B cell (primary cell): ENCODE measurements at regions not wholly inside any gene's neighbourhood (a gene's known extent, or its start where the extent isn't known, plus 50 kb on each side); places are given as distances from the start of the nearest gene placed in this dataset.

ENCODE experiments used
- ATAC-seq: fragments of 200-7000 bp; cut with Tn5 transposase; one replicate; pipeline ENCODE4 v1.10.0; 2021; ENCODE audit warnings: low read depth, mild to moderate bottlenecking, moderate number of reproducible peaks, moderate library complexity
- CTCF ChIA-PET: fragments of 350-600 bp; sonication (Branson Sonifier 250); formaldehyde crosslinking; loops from one replicate; lab custom pipeline; 2021; ENCODE audit warnings: antibody characterized with exemption, inconsistent platforms; lab: Charles Lee
- POLR2A ChIA-PET: fragments of 350-600 bp; sonication (Branson Sonifier 250); formaldehyde crosslinking; loops from one replicate; lab custom pipeline; 2021; ENCODE audit warnings: antibody characterized with exemption; lab: Charles Lee
- DNase-seq: peaks from one replicate; pipeline ENCODE4 v3.0.0; 2013
- H2AFZ ChIP-seq: 2 replicates; pipeline ENCODE4 v1.6.1; 2012; ENCODE audit warnings: mild to moderate bottlenecking, low read depth, low read length; ENCODE audit not compliant: insufficient read depth, poor library complexity, severe bottlenecking
- H3K27ac ChIP-seq, 2 donors: 1 replicate in 1 of 2; 2 replicates in 1 of 2; pipeline ENCODE4 v1.5.1; 2012 to 2013; ENCODE audit warnings: low read length in 2 of 2, mild to moderate bottlenecking in 2 of 2, moderate library complexity in 1 of 2
- H3K27me3 ChIP-seq, 4 experiments: fragments of 200-600 bp in 1 of 4; sonication (generic) in 1 of 4; replicated peaks in 1 of 4; 1 replicate in 2 of 4; 2 replicates in 2 of 4; pipeline versions ENCODE4 v1.6.1 to v1.7.0; 2013 to 2016; ENCODE audit warnings: low read length in 3 of 4, mild to moderate bottlenecking in 2 of 4, mixed read lengths in 1 of 4, moderate library complexity in 1 of 4; ENCODE audit not compliant: insufficient read depth in 4 of 4, control insufficient read depth in 3 of 4; ENCODE audit errors: control extremely low read depth in 1 of 4
- H3K36me3 ChIP-seq, 2 experiments: replicated peaks in 1 of 2; 1 replicate in 1 of 2; 2 replicates in 1 of 2; pipeline versions ENCODE4 v1.6.1 to v1.7.1; 2013; ENCODE audit warnings: low read length in 1 of 2; ENCODE audit not compliant: insufficient read depth in 2 of 2, control insufficient read depth in 1 of 2; ENCODE audit errors: control extremely low read depth in 1 of 2, extremely low read depth in 1 of 2
- H3K4me1 ChIP-seq, 2 donors: fragments of 200-600 bp in 1 of 2; sonication (generic) in 1 of 2; 1 replicate in 1 of 2; 2 replicates in 1 of 2; pipeline versions ENCODE4 v1.5.1 to v1.6.1; 2013 to 2017; ENCODE audit warnings: low read length in 2 of 2; ENCODE audit not compliant: control insufficient read depth in 2 of 2, insufficient read depth in 2 of 2
- H3K4me2 ChIP-seq: replicated peaks from 2 replicates; pipeline ENCODE3; 2012; ENCODE audit warnings: mild to moderate bottlenecking, low read depth, low read length; ENCODE audit not compliant: poor library complexity, severe bottlenecking
- H3K4me3 ChIP-seq, 5 experiments: fragments of 200-600 bp in 1 of 5; sonication (generic) in 1 of 5; 1 replicate in 3 of 5; 2 replicates in 2 of 5; pipeline versions ENCODE4 v1.5.1 to v1.7.0; 2011 to 2016; ENCODE audit warnings: low read length in 4 of 5, mild to moderate bottlenecking in 4 of 5, low read depth in 2 of 5, control low read depth in 1 of 5, moderate library complexity in 1 of 5; ENCODE audit not compliant: insufficient read depth in 1 of 5; ENCODE audit errors: control extremely low read depth in 1 of 5, extremely low read depth in 1 of 5
- H3K79me2 ChIP-seq: fragments of 200-600 bp; sonication (generic); one replicate; pipeline ENCODE4 v1.6.0; 2016; ENCODE audit warnings: low read length; ENCODE audit not compliant: control insufficient read depth, insufficient read depth
- H3K9ac ChIP-seq: fragments of 200-600 bp; sonication (generic); 2 replicates; pipeline ENCODE4 v1.6.1; 2017; ENCODE audit warnings: mild to moderate bottlenecking, low read length, moderate library complexity
- H3K9me3 ChIP-seq, 3 donors: one replicate each; pipeline versions ENCODE4 v1.6.1 to v1.7.1; 2013; ENCODE audit warnings: low read length in 2 of 3; ENCODE audit not compliant: control insufficient read depth in 2 of 3, insufficient read depth in 1 of 3; ENCODE audit errors: control extremely low read depth in 1 of 3
- H4K20me1 ChIP-seq: 2 replicates; pipeline ENCODE4 v1.6.0; 2012; ENCODE audit warnings: mild to moderate bottlenecking, low read length; ENCODE audit not compliant: insufficient read depth, control insufficient read depth, poor library complexity, severe bottlenecking
- H3K27ac Mint-ChIP-seq: one replicate; pipeline ENCODE4 v1.8.0; 2021; ENCODE audit warnings: mixed read lengths
- H3K27me3 Mint-ChIP-seq: one replicate; pipeline ENCODE4 v1.8.0; 2021; ENCODE audit warnings: mixed read lengths
- H3K4me1 Mint-ChIP-seq: one replicate; pipeline ENCODE4 v1.8.0; 2021; ENCODE audit warnings: mixed read lengths
- H3K4me3 Mint-ChIP-seq: one replicate; pipeline ENCODE4 v1.8.0; 2021; ENCODE audit warnings: mixed read lengths
- H3K9me3 Mint-ChIP-seq: one replicate; pipeline ENCODE4 v1.8.0; 2022; ENCODE audit warnings: mixed read lengths; ENCODE audit not compliant: insufficient read depth
- EZH2 ChIP-seq: IDR thresholded peaks from 2 replicates; pipeline ENCODE4 v1.6.1; 2012; ENCODE audit warnings: borderline replicate concordance, low read depth, mild to moderate bottlenecking, moderate library complexity, low read length; ENCODE audit not compliant: insufficient read depth, poor library complexity, severe bottlenecking
- WGBS: methylation state at CpG from one replicate; pipeline ENCODE4 v1.1.5; 2013; ENCODE audit warnings: missing lambda C conversion rate; ENCODE audit not compliant: insufficient coverage; 5-methylcytosine and 5-hydroxymethylcytosine counted together
- intact Hi-C: fragments of 100-400 bp; cut with micrococcal nuclease; formaldehyde crosslinking; loops from one replicate; pipeline ENCODE4 v1.10.0; 2022
- TF ChIP-seq, protein P1 (sequence below): fragments of 200-600 bp; IDR thresholded peaks from one replicate; pipeline ENCODE4 v1.8.0; 2022; ENCODE audit warnings: antibody characterized with exemption, mild to moderate bottlenecking

DNA sequence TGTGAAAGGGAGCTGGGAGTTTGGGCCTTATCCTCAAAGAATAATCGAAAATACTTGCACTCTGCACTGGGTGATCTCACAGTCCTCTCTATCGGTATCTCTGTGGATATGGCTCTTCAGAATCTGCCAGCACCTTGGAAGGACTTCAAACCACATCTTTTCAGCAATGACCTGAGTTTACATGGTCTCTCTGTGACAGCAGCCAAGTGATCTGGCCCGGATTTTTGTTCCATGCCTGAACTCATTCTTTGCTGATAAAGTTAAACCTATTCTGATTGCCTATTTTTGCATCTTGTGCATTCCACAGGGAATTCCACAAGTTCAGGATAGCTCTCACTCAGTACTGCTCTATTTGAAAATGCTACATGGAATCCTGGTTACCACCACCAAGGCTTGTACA, 98.9 kb downstream of the HDGFL1 start:
- no peaks in the 10 kb centered on the region for H3K9me3 ChIP-seq
- no peak overlapping the region for H3K9ac ChIP-seq
- Mint-ChIP-seq H3K4me3 (no peak overlapping the region), H3K27me3 (no peaks in the 10 kb centered on the region), H3K9me3 (no peaks in the 10 kb centered on the region), H3K27ac (no peak overlapping the region), H3K4me1 (peaks cover 1% of the 10 kb centered on the region)
- H3K4me3 ChIP-seq = no peak overlapping the region
- H3K4me2 ChIP-seq = no peak overlapping the region
- no peaks in the 10 kb centered on the region for H3K4me1 ChIP-seq
- TF ChIP-seq, protein P1, sequence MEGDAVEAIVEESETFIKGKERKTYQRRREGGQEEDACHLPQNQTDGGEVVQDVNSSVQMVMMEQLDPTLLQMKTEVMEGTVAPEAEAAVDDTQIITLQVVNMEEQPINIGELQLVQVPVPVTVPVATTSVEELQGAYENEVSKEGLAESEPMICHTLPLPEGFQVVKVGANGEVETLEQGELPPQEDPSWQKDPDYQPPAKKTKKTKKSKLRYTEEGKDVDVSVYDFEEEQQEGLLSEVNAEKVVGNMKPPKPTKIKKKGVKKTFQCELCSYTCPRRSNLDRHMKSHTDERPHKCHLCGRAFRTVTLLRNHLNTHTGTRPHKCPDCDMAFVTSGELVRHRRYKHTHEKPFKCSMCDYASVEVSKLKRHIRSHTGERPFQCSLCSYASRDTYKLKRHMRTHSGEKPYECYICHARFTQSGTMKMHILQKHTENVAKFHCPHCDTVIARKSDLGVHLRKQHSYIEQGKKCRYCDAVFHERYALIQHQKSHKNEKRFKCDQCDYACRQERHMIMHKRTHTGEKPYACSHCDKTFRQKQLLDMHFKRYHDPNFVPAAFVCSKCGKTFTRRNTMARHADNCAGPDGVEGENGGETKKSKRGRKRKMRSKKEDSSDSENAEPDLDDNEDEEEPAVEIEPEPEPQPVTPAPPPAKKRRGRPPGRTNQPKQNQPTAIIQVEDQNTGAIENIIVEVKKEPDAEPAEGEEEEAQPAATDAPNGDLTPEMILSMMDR = no peak
- no peak for TF ChIP-seq EZH2
- DNase-seq (no peak), ATAC-seq (no peak)
- no peaks in the 10 kb centered on the region for H4K20me1 ChIP-seq
- no peaks in the 10 kb centered on the region for H3K36me3 ChIP-seq
- intact Hi-C loops = no loop called here
- 91% methylated on average over 3 of the region's 3 CpGs for WGBS
- POLR2A ChIA-PET = no interaction called here
- H3K79me2 ChIP-seq = no peaks in the 10 kb centered on the region
- CTCF ChIA-PET = no interaction called here
- no peaks in the 10 kb centered on the region for H3K27me3 ChIP-seq
- no peak overlapping the region for H2AFZ ChIP-seq
- no peak overlapping the region for H3K27ac ChIP-seq

DNA sequence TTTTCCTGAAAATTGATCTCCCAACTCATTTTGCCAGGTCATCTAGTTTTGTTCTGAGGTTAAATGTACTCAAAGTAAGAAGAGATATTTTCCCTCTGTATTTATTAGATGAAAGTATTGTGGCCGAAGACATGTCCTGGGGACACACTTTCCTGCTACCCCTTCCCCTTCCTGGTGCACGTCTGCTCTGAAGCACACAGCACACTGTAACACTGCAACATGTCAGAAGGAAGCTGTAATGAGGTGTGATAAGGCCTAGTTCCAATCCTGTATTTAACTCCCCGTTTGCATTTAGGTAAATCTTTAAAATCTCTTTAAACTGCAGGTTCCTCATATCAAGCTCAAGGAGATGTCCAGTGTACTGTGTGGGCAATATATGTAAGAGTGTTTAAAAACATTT, 99.4 kb downstream of the HDGFL1 start:
- H3K27ac ChIP-seq = no peak overlapping the region
- ATAC-seq (no peak), DNase-seq (no peak)
- no peaks in the 10 kb centered on the region for H3K36me3 ChIP-seq
- Mint-ChIP-seq H3K27me3 (no peaks in the 10 kb centered on the region), H3K4me1 (peaks cover 1% of the 10 kb centered on the region), H3K4me3 (no peak overlapping the region), H3K27ac (no peak overlapping the region), H3K9me3 (no peaks in the 10 kb centered on the region)
- H3K4me3 ChIP-seq = no peak overlapping the region
- no CpG with 5 or more reads among the region's 3 CpGs for WGBS
- H3K4me2 ChIP-seq = no peak overlapping the region
- intact Hi-C loops = no loop called here
- H3K4me1 ChIP-seq = no peaks in the 10 kb centered on the region
- H4K20me1 ChIP-seq = no peaks in the 10 kb centered on the region
- ChIA-PET CTCF (no interaction called here), POLR2A (no interaction called here)
- TF ChIP-seq, protein P1 = no peak
- TF ChIP-seq EZH2 = no peak
- no peak overlapping the region for H2AFZ ChIP-seq
- no peaks in the 10 kb centered on the region for H3K9me3 ChIP-seq
- no peak overlapping the region for H3K9ac ChIP-seq
- H3K27me3 ChIP-seq = no peaks in the 10 kb centered on the region
- no peaks in the 10 kb centered on the region for H3K79me2 ChIP-seq
